GM19397 (cell line): ENCODE measurements at regions not wholly inside any gene's neighbourhood (a gene's known extent, or its start where the extent isn't known, plus 50 kb on each side); places are given as distances from the start of the nearest gene placed in this dataset.
A peak's percentile ranks its signal among the peaks of the same experiment; 100 is the strongest.
"Not testable (repeated sequence)": the region's sequence is repeated elsewhere in the genome, so short reads cannot be mapped to it uniquely, and the experiment has no call there.

Source experiments
- ATAC-seq: cut with Tn5 transposase; IDR thresholded peaks from one replicate; pipeline ENCODE4 v1.9.1; 2021; ENCODE audit warnings: mild to moderate bottlenecking, moderate library complexity; ENCODE audit not compliant: unreplicated experiment

GRCh38 chr2:54065411-54065810 is 50.0 kb upstream of the ACYP2 start:
- no peak for ATAC-seq

DNA sequence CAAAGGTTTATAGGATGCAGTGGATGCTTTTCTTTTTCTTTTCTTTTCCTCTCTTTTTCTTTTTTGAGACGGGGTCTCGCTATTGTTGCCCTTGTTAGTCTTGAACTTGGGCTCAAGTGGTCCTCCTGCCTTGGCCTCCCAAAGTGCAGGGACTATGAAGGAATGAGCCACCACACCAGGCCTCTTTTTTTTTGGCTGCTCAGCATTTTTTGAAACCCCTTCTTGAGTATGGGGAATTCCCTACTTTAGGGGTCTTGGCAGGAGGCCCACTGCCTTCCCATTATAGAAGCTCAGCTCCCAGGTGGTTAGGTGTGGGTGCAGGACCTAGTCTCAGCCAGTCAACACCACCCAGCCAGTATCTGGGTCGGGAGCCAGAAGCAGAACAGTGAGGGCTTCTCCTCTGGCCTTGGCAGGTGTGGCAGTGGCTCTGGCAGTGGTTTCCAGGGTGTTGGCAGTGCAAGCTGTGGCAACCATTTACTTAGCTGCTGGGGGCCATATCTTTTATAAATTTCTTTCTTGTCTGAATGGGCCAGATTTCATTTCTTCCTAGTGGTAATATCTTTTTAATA is 51.4 kb upstream of the ACYP2 start:
- ATAC-seq: no peak

GRCh38 chr2:54062401-54062800 is 53.0 kb upstream of the ACYP2 start:
- no peak for ATAC-seq

DNA sequence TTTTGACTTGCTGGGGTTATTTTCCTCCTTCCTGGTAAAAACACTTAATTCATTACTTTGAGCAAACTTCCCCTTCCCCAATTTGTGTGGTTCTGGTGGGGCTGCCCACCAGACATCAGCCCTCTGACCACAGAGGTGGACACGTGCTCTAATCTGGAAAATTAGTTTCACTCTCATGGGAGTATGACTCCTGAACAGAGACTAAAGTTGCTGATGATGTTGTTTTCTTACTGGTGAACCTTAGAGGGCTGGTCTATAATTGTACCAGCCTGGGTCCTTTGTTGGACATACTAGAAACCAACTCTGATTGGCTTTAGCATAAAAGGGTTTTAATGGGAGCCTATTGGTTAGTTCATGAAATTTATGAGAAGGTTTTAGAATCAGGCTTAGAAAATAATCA is 54.1 kb upstream of the ACYP2 start:
- no peak for ATAC-seq

DNA sequence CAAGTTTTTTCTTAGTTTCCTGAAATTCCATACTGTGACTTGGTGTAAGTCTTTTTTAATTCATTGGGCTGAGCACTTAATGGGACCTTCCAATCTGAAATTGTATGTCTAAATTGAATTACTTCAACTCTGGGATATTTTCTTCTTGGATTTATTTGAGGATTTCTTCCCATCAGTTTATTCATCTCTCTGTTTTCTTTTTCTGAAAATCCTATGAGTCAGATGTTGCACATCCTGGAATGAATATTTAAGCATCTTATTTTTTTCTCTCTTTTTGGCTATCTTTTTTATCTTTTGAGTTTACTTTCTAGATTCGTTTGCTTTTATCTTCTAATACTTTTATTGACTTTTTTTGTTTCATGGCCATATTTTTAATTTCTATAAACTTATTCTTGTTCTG is 55.4 kb upstream of the ACYP2 start:
- no peak for ATAC-seq

DNA sequence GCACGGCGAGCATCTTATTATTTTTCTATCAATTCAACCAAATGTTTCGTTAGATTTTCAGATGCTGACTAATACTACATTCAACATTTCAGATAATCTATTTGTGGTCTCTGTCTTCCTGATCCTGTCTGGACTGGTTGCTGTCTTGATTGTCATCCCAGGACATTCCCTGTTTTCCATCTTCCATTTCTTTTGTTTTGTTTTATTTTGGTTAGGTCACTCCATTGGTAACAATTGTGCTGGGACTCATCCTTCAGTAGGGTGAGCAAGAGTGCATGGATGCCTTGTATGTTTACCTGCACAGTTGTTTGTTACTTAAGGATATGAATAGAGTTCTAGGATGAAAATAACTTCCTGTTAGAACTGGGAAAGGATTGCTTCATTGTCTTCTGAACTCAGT is 55.9 kb upstream of the ACYP2 start:
- ATAC-seq: no peak

GRCh38 chr2:54058449-54058848 is 57.0 kb upstream of the ACYP2 start:
- no peak for ATAC-seq

DNA sequence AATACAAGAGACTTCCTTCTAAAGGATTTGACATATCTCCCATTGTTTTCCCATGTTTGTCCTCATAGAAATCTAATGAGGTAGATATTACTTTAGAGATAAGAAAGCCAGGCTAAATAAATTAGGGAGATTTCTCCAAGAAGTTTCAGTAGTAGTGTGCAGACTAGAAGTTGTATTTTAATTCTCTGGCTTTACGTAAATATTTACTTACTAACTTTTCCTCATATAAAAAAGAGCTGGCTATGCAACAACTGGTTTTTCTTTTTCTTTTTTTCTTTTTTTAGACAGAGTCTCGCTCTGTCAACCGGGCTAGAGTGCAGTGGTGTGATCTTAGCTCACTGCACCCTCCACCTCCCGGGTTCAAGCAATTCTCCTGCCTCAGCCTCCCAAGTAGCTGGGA is 60.6 kb upstream of the ACYP2 start:
- ATAC-seq: no peak

DNA sequence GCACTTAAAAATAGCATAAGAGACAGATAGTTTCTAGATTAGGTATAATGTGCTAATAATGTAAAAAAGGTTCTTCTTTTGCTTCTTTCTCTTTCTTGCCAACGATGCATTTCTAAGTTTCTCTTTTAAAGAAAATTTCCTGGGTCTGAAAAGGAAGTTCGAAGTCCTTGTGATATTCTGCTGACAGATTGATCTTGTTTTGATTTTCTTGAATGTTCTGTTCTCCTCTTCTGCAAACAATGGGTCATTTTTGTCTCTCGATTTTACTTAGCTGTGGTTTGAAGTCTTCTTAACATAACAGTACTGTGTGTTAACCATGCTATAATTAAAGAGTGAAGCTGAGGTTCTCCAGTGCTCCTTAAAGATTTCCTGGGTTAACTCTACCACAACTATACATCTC is 61.1 kb upstream of the ACYP2 start:
- ATAC-seq: peak; percentile 78

DNA sequence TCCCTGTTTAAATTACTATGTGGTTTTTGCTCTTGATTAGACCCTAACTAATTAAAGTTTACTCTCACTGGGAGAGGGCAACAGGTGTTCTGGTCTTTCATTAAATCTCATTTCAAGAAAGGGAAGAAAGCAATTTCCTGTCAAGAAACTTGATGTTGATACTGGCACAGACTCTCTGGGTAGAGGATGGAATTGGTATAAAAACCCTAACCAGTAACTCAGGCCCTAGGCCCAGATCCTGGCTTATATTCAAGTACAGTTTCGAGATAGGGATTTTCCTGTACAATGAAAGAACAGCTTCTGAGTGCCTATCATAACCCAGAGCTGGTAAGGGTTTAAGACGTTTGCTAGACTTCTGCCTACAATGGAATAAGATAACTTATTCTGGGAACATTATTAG is 61.6 kb upstream of the ACYP2 start:
- peak; percentile 31 for ATAC-seq

DNA sequence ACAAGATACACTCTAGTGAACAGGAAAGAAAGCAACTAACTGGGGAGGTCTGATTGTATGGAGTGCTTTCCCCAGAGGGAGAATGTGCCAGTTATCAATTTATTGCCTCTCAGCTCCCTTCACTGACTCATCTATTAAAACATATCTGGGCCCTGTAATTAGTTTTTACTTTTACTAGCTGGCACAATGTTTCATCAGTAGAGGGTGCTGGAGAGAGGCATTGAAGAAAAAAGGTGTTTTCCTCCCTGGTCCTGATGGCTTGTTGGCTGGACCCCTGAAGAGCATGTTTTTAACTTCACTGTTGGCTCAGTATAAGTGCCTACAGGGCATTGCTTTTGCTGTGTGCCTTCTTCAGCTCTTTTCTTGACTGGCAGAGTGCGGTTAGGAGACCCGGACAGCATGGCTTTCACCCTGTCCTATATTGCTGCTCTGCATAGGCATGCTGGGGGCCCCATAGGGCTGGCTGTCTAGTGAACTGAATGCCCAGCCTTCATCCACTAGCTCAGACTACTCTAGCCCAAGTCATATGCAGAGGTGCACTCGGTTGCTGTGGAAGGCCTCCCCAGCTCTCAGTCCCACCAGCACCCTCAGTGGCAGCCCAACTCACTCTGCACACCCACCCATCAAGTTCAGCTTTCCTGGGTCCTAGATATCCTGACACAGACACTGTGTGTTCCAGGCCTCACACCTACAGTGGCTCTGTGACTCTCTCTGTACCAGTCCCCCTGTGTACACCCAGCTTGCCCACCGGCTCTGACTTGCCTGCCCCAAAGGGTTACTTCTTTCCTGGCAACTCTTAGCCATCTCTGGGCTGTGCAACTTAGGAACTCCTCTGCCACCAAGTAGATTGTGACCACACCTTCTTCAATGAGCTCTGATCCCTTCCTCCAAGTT is 62.3 kb upstream of the ACYP2 start:
- no peak for ATAC-seq

DNA sequence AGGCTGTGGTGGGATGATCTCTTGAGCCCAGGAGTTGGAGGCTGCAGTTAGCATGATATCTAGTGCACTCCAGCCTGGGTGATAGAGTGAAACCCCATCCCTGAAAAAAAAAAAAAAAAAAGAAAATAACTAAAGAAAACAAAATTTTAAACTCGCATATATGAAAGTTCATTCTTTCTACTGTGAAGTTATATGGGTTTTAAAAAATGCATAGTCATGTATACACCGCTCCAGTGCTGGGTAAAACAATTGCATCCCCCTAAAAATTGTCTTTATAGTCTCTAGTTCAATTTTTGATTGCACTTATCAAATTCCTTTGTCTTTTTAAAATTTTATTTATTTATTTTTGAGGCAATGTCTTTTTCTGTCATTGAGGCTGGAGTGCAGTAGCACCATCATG is 65.0 kb upstream of the ACYP2 start:
- no peak for ATAC-seq

GRCh38 chr2:54049365-54049764 is 66.0 kb upstream of the ACYP2 start:
- ATAC-seq: no peak

DNA sequence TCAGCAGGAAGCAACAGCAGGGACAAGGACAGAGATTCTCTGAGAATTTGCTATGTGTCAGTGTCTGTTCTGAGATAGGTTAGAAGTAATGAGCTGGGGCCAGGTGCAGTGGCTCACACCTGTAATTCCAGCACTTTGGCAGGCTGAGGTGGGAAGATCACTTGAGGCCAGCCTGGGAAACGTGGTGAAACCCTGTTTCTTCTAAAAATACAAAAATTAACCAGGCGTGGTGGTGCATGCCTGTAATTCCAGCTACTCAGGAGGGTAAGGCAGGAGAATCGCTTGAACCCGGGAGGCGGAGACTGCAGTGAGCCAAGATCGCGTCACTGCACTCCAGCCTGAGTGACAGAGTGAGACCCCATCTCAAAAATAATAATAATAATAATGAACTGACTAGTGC is 66.5 kb upstream of the ACYP2 start:
- not testable (repeated sequence) for ATAC-seq

- no peak for ATAC-seq
These were observed 67.2 kb upstream of the ACYP2 start for GRCh38 chr2:54048117-54048785.

- no peak for ATAC-seq
These were observed 67.8 kb upstream of the ACYP2 start for GRCh38 chr2:54047658-54048057.

- no peak for ATAC-seq
These were observed 68.3 kb upstream of the ACYP2 start for GRCh38 chr2:54047091-54047490.

GRCh38 chr2:54042897-54043620 is 72.3 kb upstream of the PSME4 start:
- ATAC-seq: no peak

DNA sequence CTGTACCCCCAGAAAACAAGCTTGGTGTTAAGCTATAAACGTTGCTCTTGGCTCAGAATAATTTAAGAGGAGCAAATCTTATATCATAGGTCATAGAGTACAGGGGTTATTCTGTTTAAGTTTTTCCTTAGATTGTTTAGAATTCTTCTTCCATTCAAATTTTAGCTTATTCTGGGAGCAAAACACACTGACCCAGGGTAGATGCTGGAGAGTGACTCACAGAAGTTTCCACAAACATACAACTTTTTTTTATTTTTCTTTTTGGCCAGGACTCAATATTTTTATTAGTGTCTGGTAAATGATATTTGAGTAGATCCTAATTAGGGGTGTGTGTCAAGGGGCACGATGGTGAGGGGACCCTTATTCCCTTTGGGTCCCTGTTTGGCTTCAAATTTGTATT is 71.5 kb upstream of the PSME4 start:
- ATAC-seq: no peak

DNA sequence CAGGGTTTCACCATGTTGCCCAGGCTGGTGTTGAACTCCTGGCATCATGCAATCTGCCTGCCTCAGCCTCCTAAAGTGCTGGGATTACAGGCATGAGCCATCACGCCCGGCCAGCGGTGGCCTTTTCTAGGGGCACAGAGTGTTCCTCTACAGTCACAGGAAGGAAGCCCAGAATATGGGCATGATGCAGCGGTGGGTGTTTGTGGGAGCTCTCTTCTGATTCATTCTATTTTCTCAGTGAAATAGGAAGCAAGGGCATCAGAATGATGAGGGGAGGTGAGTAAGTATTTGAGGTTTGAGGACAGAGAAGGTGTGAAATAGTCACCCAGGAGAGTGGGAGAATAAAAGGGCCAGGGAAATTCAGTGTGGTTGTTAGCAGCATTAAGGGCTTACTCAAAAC is 70.3 kb upstream of the PSME4 start:
- no peak for ATAC-seq

DNA sequence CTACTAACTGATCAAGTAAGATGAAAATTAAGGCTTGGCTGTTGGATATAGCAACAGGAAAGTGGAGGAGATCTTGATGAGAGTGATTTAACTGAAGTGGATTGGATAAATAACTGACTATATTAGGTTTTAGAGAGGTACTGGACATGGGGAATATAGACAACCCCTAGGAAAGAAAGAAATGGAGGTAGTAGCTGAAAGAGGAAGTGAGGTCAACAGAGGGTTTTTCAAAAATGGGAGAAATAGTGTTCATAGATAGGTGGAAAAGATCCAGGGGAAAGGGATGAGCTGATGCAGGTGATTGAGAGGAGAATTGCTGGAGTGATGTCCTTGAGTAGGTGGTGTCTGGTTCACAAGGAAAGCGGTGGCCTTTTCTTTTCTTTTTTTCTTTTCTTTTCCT is 69.9 kb upstream of the PSME4 start:
- no peak for ATAC-seq
